ENCODE measurements at regions not wholly inside any gene's neighbourhood (a gene's known extent, or its start where the extent isn't known, plus 50 kb on each side); places are given as distances from the start of the nearest gene placed in this dataset.

- no peaks in the 10 kb centered on the region for H4K20me1 ChIP-seq (ENCODE audit: insufficient read depth, low read length)
- no peak overlapping the region for H3K4me3 ChIP-seq (ENCODE audit: low read depth, low read length, poor library complexity, severe bottlenecking)
- H3K27ac ChIP-seq (ENCODE audit: low read depth, low read length, poor library complexity, severe bottlenecking) = no peak overlapping the region
- no peaks in the 10 kb centered on the region for H3K9me2 ChIP-seq (ENCODE audit: low read depth, low read length)
- TF ChIP-seq CTCF (IDR thresholded peaks at IDR 0.05; ENCODE audit: low read length) (no peak), EZH2 (IDR thresholded peaks at IDR 0.05; ENCODE audit: borderline replicate concordance, low read length) (no peak)
- H2AFZ ChIP-seq (ENCODE audit: low read length) = no peak overlapping the region
- no peaks in the 10 kb centered on the region for H3K79me2 ChIP-seq (ENCODE audit: insufficient read depth, low read length)
- no peaks in the 10 kb centered on the region for H3K36me3 ChIP-seq (ENCODE audit: insufficient read depth, low read length)
- H3K9ac ChIP-seq (ENCODE audit: low read length) = no peak overlapping the region
- no peaks in the 10 kb centered on the region for H3K4me1 ChIP-seq (ENCODE audit: insufficient read depth, low read length, severe bottlenecking)
- H3K27me3 ChIP-seq (ENCODE audit: insufficient read depth, low read length) = peaks cover 4% of the 10 kb centered on the region; the same call in 1 of the 2 replicates
- no peaks in the 10 kb centered on the region for H3K9me3 ChIP-seq (ENCODE audit: low read length)
- H3F3A ChIP-seq (ENCODE audit: insufficient read depth, low read length) = no peaks in the 10 kb centered on the region
- H3K4me2 ChIP-seq (ENCODE audit: low read length) = no peak overlapping the region
Observed at GRCh38 chr15:52857471-52857870, 67.3 kb upstream of the ONECUT1 start.

GRCh38 chr15:52856286-52856685, 66.2 kb upstream of the ONECUT1 start:
- no peak overlapping the region for H3K27ac ChIP-seq (ENCODE audit: low read depth, low read length, poor library complexity, severe bottlenecking)
- H3K79me2 ChIP-seq (ENCODE audit: insufficient read depth, low read length) = no peaks in the 10 kb centered on the region
- no peaks in the 10 kb centered on the region for H3K4me1 ChIP-seq (ENCODE audit: insufficient read depth, low read length, severe bottlenecking)
- H4K20me1 ChIP-seq (ENCODE audit: insufficient read depth, low read length) = no peaks in the 10 kb centered on the region
- no peaks in the 10 kb centered on the region for H3K9me3 ChIP-seq (ENCODE audit: low read length)
- H3K9ac ChIP-seq (ENCODE audit: low read length) = no peak overlapping the region
- H3K9me2 ChIP-seq (ENCODE audit: low read depth, low read length) = no peaks in the 10 kb centered on the region
- no peaks in the 10 kb centered on the region for H3K27me3 ChIP-seq (ENCODE audit: insufficient read depth, low read length)
- no peaks in the 10 kb centered on the region for H3F3A ChIP-seq (ENCODE audit: insufficient read depth, low read length)
- H2AFZ ChIP-seq (ENCODE audit: low read length) = no peak overlapping the region
- H3K36me3 ChIP-seq (ENCODE audit: insufficient read depth, low read length) = no peaks in the 10 kb centered on the region
- no peak overlapping the region for H3K4me2 ChIP-seq (ENCODE audit: low read length)
- H3K4me3 ChIP-seq (ENCODE audit: low read depth, low read length, poor library complexity, severe bottlenecking) = no peak overlapping the region
- no peak for TF ChIP-seq CTCF (IDR thresholded peaks at IDR 0.05; ENCODE audit: low read length)
- TF ChIP-seq EZH2 (IDR thresholded peaks at IDR 0.05; ENCODE audit: borderline replicate concordance, low read length) = no peak

- no peaks in the 10 kb centered on the region for H3K4me1 ChIP-seq (ENCODE audit: insufficient read depth, low read length, severe bottlenecking)
- TF ChIP-seq CTCF (IDR thresholded peaks at IDR 0.05; ENCODE audit: low read length) (no peak), EZH2 (IDR thresholded peaks at IDR 0.05; ENCODE audit: borderline replicate concordance, low read length) (no peak)
- no peak overlapping the region for H3K27ac ChIP-seq (ENCODE audit: low read depth, low read length, poor library complexity, severe bottlenecking)
- H2AFZ ChIP-seq (ENCODE audit: low read length) = no peak overlapping the region
- no peaks in the 10 kb centered on the region for H3K9me2 ChIP-seq (ENCODE audit: low read depth, low read length)
- H3K79me2 ChIP-seq (ENCODE audit: insufficient read depth, low read length) = no peaks in the 10 kb centered on the region
- H3F3A ChIP-seq (ENCODE audit: insufficient read depth, low read length) = no peaks in the 10 kb centered on the region
- no peak overlapping the region for H3K9ac ChIP-seq (ENCODE audit: low read length)
- no peaks in the 10 kb centered on the region for H3K36me3 ChIP-seq (ENCODE audit: insufficient read depth, low read length)
- no peak overlapping the region for H3K4me3 ChIP-seq (ENCODE audit: low read depth, low read length, poor library complexity, severe bottlenecking)
- H3K27me3 ChIP-seq (ENCODE audit: insufficient read depth, low read length) = no peaks in the 10 kb centered on the region; the same call in 1 of the 2 replicates
- H4K20me1 ChIP-seq (ENCODE audit: insufficient read depth, low read length) = no peaks in the 10 kb centered on the region
- no peak overlapping the region for H3K4me2 ChIP-seq (ENCODE audit: low read length)
- no peaks in the 10 kb centered on the region for H3K9me3 ChIP-seq (ENCODE audit: low read length)
Observed at GRCh38 chr15:52855157-52855556, 65.0 kb upstream of the ONECUT1 start.

Data from OCI-LY1 (cell line).